ENCODE measurements at regions not wholly inside any gene's neighbourhood (a gene's known extent, or its start where the extent isn't known, plus 50 kb on each side); places are given as distances from the start of the nearest gene placed in this dataset.
"Not testable (repeated sequence)": the region's sequence is repeated elsewhere in the genome, so short reads cannot be mapped to it uniquely, and the experiment has no call there.

GRCh38 chr7:14092331-14092730 lies 102.9 kb upstream of the ETV1 start:
- Histone ChIP-seq H3K9me2 (replicated peaks; ENCODE audit: insufficient read depth, low read length) (no peaks in the 10 kb centered on the region), H4K20me1 (ENCODE audit: insufficient read depth, low read depth, low read length) (no peaks in the 10 kb centered on the region), H3K79me2 (ENCODE audit: low read length) (no peaks in the 10 kb centered on the region), H3K9ac (ENCODE audit: low read length) (no peak overlapping the region), H3K27me3 (ENCODE audit: low read length) (no peaks in the 10 kb centered on the region), H3K4me3 (ENCODE audit: low read length) (no peak overlapping the region), H3K4me2 (ENCODE audit: low read depth, low read length, poor library complexity, severe bottlenecking) (no peak overlapping the region), H3K4me1 (ENCODE audit: low read length) (no peaks in the 10 kb centered on the region), H3K36me3 (ENCODE audit: insufficient read depth, low read length) (no peaks in the 10 kb centered on the region), H2AFZ (ENCODE audit: low read length) (no peak overlapping the region), H3K9me3 (ENCODE audit: low read length) (no peaks in the 10 kb centered on the region), H3K27ac (ENCODE audit: low read length) (no peak overlapping the region)
- DNase-seq, result no peak

GRCh38 chr7:14085901-14086300 lies 96.4 kb upstream of the ETV1 start:
- H2AFZ ChIP-seq (ENCODE audit: low read length), result no peak overlapping the region
- no peak overlapping the region for H3K9ac ChIP-seq (ENCODE audit: low read length)
- no peaks in the 10 kb centered on the region for H3K9me3 ChIP-seq (ENCODE audit: low read length)
- H3K36me3 ChIP-seq (ENCODE audit: insufficient read depth, low read length), result no peaks in the 10 kb centered on the region
- peaks cover 8% of the 10 kb centered on the region for H3K4me1 ChIP-seq (ENCODE audit: low read length)
- no peak overlapping the region for H3K4me2 ChIP-seq (ENCODE audit: low read depth, low read length, poor library complexity, severe bottlenecking)
- DNase-seq, result no peak
- no peak overlapping the region for H3K4me3 ChIP-seq (ENCODE audit: low read length)
- no peaks in the 10 kb centered on the region for H3K27me3 ChIP-seq (ENCODE audit: low read length)
- no peaks in the 10 kb centered on the region for H3K9me2 ChIP-seq (replicated peaks; ENCODE audit: insufficient read depth, low read length)
- no peak overlapping the region for H3K27ac ChIP-seq (ENCODE audit: low read length)
- H3K79me2 ChIP-seq (ENCODE audit: low read length), result no peaks in the 10 kb centered on the region
- H4K20me1 ChIP-seq (ENCODE audit: insufficient read depth, low read depth, low read length), result no peaks in the 10 kb centered on the region

- Histone ChIP-seq H3K4me3 (ENCODE audit: low read length) (no peak overlapping the region), H3K27ac (ENCODE audit: low read length) (no peak overlapping the region), H3K36me3 (ENCODE audit: insufficient read depth, low read length) (no peaks in the 10 kb centered on the region), H3K79me2 (ENCODE audit: low read length) (no peaks in the 10 kb centered on the region), H4K20me1 (ENCODE audit: insufficient read depth, low read depth, low read length) (no peaks in the 10 kb centered on the region), H3K4me1 (ENCODE audit: low read length) (peaks cover 20% of the 10 kb centered on the region), H3K4me2 (ENCODE audit: low read depth, low read length, poor library complexity, severe bottlenecking) (no peak overlapping the region), H3K9me3 (ENCODE audit: low read length) (no peaks in the 10 kb centered on the region), H3K27me3 (ENCODE audit: low read length) (no peaks in the 10 kb centered on the region), H3K9ac (ENCODE audit: low read length) (no peak overlapping the region), H3K9me2 (replicated peaks; ENCODE audit: insufficient read depth, low read length) (no peaks in the 10 kb centered on the region), H2AFZ (ENCODE audit: low read length) (no peak overlapping the region)
- no peak for DNase-seq
These were observed 94.3 kb upstream of the ETV1 start for GRCh38 chr7:14083761-14084160.

GRCh38 chr7:14073988-14074387 lies 84.5 kb upstream of the ETV1 start:
- DNase-seq, result no peak
- Histone ChIP-seq H3K27me3 (ENCODE audit: low read length) (no peaks in the 10 kb centered on the region), H2AFZ (ENCODE audit: low read length) (no peak overlapping the region)

GRCh38 chr7:14073543-14073942 lies 84.1 kb upstream of the ETV1 start:
- Histone ChIP-seq H3K4me3 (ENCODE audit: low read length) (no peak overlapping the region), H3K9me3 (ENCODE audit: low read length) (no peaks in the 10 kb centered on the region), H4K20me1 (ENCODE audit: insufficient read depth, low read depth, low read length) (no peaks in the 10 kb centered on the region), H3K27ac (ENCODE audit: low read length) (no peak overlapping the region), H3K4me2 (ENCODE audit: low read depth, low read length, poor library complexity, severe bottlenecking) (no peak overlapping the region), H3K36me3 (ENCODE audit: insufficient read depth, low read length) (no peaks in the 10 kb centered on the region), H3K9me2 (replicated peaks; ENCODE audit: insufficient read depth, low read length) (no peaks in the 10 kb centered on the region), H3K79me2 (ENCODE audit: low read length) (no peaks in the 10 kb centered on the region), H3K27me3 (ENCODE audit: low read length) (no peaks in the 10 kb centered on the region), H3K9ac (ENCODE audit: low read length) (no peak overlapping the region), H3K4me1 (ENCODE audit: low read length) (no peaks in the 10 kb centered on the region), H2AFZ (ENCODE audit: low read length) (no peak overlapping the region)
- no peak for DNase-seq

More at GRCh38 chr7:14073988-14074387, 84.5 kb upstream of the ETV1 start:
- Histone ChIP-seq H3K9ac (ENCODE audit: low read length) (no peak overlapping the region), H3K4me1 (ENCODE audit: low read length) (no peaks in the 10 kb centered on the region), H3K9me3 (ENCODE audit: low read length) (no peaks in the 10 kb centered on the region), H3K79me2 (ENCODE audit: low read length) (no peaks in the 10 kb centered on the region), H3K4me3 (ENCODE audit: low read length) (no peak overlapping the region), H4K20me1 (ENCODE audit: insufficient read depth, low read depth, low read length) (no peaks in the 10 kb centered on the region), H3K36me3 (ENCODE audit: insufficient read depth, low read length) (no peaks in the 10 kb centered on the region), H3K27ac (ENCODE audit: low read length) (no peak overlapping the region), H3K4me2 (ENCODE audit: low read depth, low read length, poor library complexity, severe bottlenecking) (no peak overlapping the region), H3K9me2 (replicated peaks; ENCODE audit: insufficient read depth, low read length) (no peaks in the 10 kb centered on the region)

- Histone ChIP-seq H3K4me2 (ENCODE audit: low read depth, low read length, poor library complexity, severe bottlenecking) (no peak overlapping the region), H3K27me3 (ENCODE audit: low read length) (no peaks in the 10 kb centered on the region), H3K9me2 (replicated peaks; ENCODE audit: insufficient read depth, low read length) (no peaks in the 10 kb centered on the region), H3K79me2 (ENCODE audit: low read length) (no peaks in the 10 kb centered on the region), H3K9ac (ENCODE audit: low read length) (no peak overlapping the region), H3K4me1 (ENCODE audit: low read length) (no peaks in the 10 kb centered on the region), H3K36me3 (ENCODE audit: insufficient read depth, low read length) (no peaks in the 10 kb centered on the region), H2AFZ (ENCODE audit: low read length) (no peak overlapping the region), H3K4me3 (ENCODE audit: low read length) (no peak overlapping the region), H4K20me1 (ENCODE audit: insufficient read depth, low read depth, low read length) (no peaks in the 10 kb centered on the region), H3K27ac (ENCODE audit: low read length) (no peak overlapping the region), H3K9me3 (ENCODE audit: low read length) (no peaks in the 10 kb centered on the region)
- no peak for DNase-seq
These were observed 81.6 kb upstream of the ETV1 start for GRCh38 chr7:14071045-14071444.

- Histone ChIP-seq H3K9me3 (ENCODE audit: low read length) (no peaks in the 10 kb centered on the region), H3K27me3 (ENCODE audit: low read length) (no peaks in the 10 kb centered on the region), H3K9ac (ENCODE audit: low read length) (no peak overlapping the region), H3K4me1 (ENCODE audit: low read length) (no peaks in the 10 kb centered on the region), H3K4me3 (ENCODE audit: low read length) (no peak overlapping the region), H3K79me2 (ENCODE audit: low read length) (no peaks in the 10 kb centered on the region), H3K4me2 (ENCODE audit: low read depth, low read length, poor library complexity, severe bottlenecking) (no peak overlapping the region), H4K20me1 (ENCODE audit: insufficient read depth, low read depth, low read length) (no peaks in the 10 kb centered on the region), H2AFZ (ENCODE audit: low read length) (no peak overlapping the region), H3K36me3 (ENCODE audit: insufficient read depth, low read length) (no peaks in the 10 kb centered on the region), H3K27ac (ENCODE audit: low read length) (no peak overlapping the region), H3K9me2 (replicated peaks; ENCODE audit: insufficient read depth, low read length) (no peaks in the 10 kb centered on the region)
- DNase-seq, result no peak
These were observed 80.5 kb upstream of the ETV1 start for GRCh38 chr7:14069961-14070360.

GRCh38 chr7:14066783-14067182 lies 77.3 kb upstream of the ETV1 start:
- not testable (repeated sequence) for H4K20me1 ChIP-seq (ENCODE audit: insufficient read depth, low read depth, low read length); H3K4me2 ChIP-seq (ENCODE audit: low read depth, low read length, poor library complexity, severe bottlenecking); H3K36me3 ChIP-seq (ENCODE audit: insufficient read depth, low read length); H3K9me2 ChIP-seq (replicated peaks; ENCODE audit: insufficient read depth, low read length); DNase-seq; H3K27ac ChIP-seq (ENCODE audit: low read length); H3K4me3 ChIP-seq (ENCODE audit: low read length); H2AFZ ChIP-seq (ENCODE audit: low read length); H3K27me3 ChIP-seq (ENCODE audit: low read length); H3K9ac ChIP-seq (ENCODE audit: low read length); H3K4me1 ChIP-seq (ENCODE audit: low read length); H3K9me3 ChIP-seq (ENCODE audit: low read length); H3K79me2 ChIP-seq (ENCODE audit: low read length)

- Histone ChIP-seq H3K4me2 (ENCODE audit: low read depth, low read length, poor library complexity, severe bottlenecking) (no peak overlapping the region), H3K4me3 (ENCODE audit: low read length) (no peak overlapping the region), H3K9ac (ENCODE audit: low read length) (no peak overlapping the region), H2AFZ (ENCODE audit: low read length) (no peak overlapping the region), H3K36me3 (ENCODE audit: insufficient read depth, low read length) (no peaks in the 10 kb centered on the region), H3K4me1 (ENCODE audit: low read length) (no peaks in the 10 kb centered on the region), H3K9me2 (replicated peaks; ENCODE audit: insufficient read depth, low read length) (no peaks in the 10 kb centered on the region), H3K79me2 (ENCODE audit: low read length) (no peaks in the 10 kb centered on the region), H3K27ac (ENCODE audit: low read length) (no peak overlapping the region), H4K20me1 (ENCODE audit: insufficient read depth, low read depth, low read length) (no peaks in the 10 kb centered on the region), H3K9me3 (ENCODE audit: low read length) (no peaks in the 10 kb centered on the region), H3K27me3 (ENCODE audit: low read length) (no peaks in the 10 kb centered on the region)
- no peak for DNase-seq
These were observed 75.8 kb upstream of the ETV1 start for GRCh38 chr7:14065286-14065685.
